GM23338 (cell line): ENCODE measurements at regions not wholly inside any gene's neighbourhood (a gene's known extent, or its start where the extent isn't known, plus 50 kb on each side); places are given as distances from the start of the nearest gene placed in this dataset.

ENCODE experiments used
- ATAC-seq: fragments of 200-7000 bp; cut with Tn5 transposase; 3 replicates; pipeline ENCODE4 v1.9.1; 2020
- DNase-seq: peaks from one replicate; pipeline ENCODE4 v3.0.0-alpha.2; 2015; ENCODE audit warnings: low spot score
- H2AFZ ChIP-seq: fragments of 200-600 bp; sonication (generic); 2 replicates; pipeline ENCODE4 v1.8.0; 2016; ENCODE audit warnings: antibody characterized with exemption, mild to moderate bottlenecking, moderate library complexity
- H3F3A ChIP-seq: fragments of 200-600 bp; sonication (generic); replicated peaks from 2 replicates; pipeline ENCODE4 v1.8.0; 2017; ENCODE audit warnings: antibody characterized with exemption, mixed run types, low read depth
- H3K27ac ChIP-seq: fragments of 200-600 bp; sonication (generic); 2 replicates; pipeline ENCODE4 v1.6.1; 2016; ENCODE audit warnings: low read depth
- H3K27me3 ChIP-seq: fragments of 200-600 bp; sonication (generic); 2 replicates; pipeline ENCODE4 v1.8.0; 2016; ENCODE audit warnings: mild to moderate bottlenecking, mixed run types, moderate library complexity; ENCODE audit not compliant: insufficient read depth
- H3K36me3 ChIP-seq: fragments of 200-600 bp; sonication (generic); 2 replicates; pipeline ENCODE4 v1.8.0; 2016; ENCODE audit warnings: mild to moderate bottlenecking; ENCODE audit not compliant: insufficient read depth
- H3K4me1 ChIP-seq: fragments of 200-600 bp; sonication (generic); 2 replicates; pipeline ENCODE4 v1.8.0; 2016; ENCODE audit warnings: mild to moderate bottlenecking, moderate library complexity; ENCODE audit not compliant: insufficient read depth
- H3K4me2 ChIP-seq: fragments of 200-600 bp; sonication (generic); 2 replicates; pipeline ENCODE4 v1.7.1; 2017; ENCODE audit warnings: mixed run types
- H3K4me3 ChIP-seq: fragments of 200-600 bp; sonication (generic); 2 replicates; pipeline ENCODE4 v1.6.1; 2016; ENCODE audit warnings: mixed run types
- H3K79me2 ChIP-seq: fragments of 200-600 bp; sonication (generic); replicated peaks from 2 replicates; pipeline ENCODE4 v1.8.0; 2017; ENCODE audit warnings: mild to moderate bottlenecking; ENCODE audit not compliant: insufficient read depth
- H3K9me2 ChIP-seq: fragments of 200-600 bp; sonication (generic); 2 replicates; pipeline ENCODE4 v1.8.0; 2017; ENCODE audit not compliant: insufficient read depth
- H4K20me1 ChIP-seq: fragments of 200-600 bp; sonication (generic); replicated peaks from 2 replicates; pipeline ENCODE4 v1.8.0; 2017; ENCODE audit warnings: mild to moderate bottlenecking; ENCODE audit not compliant: insufficient read depth
- H3K27ac Mint-ChIP-seq: 2 replicates; pipeline ENCODE4 v1.8.0; 2020; ENCODE audit warnings: inconsistent platforms, mild to moderate bottlenecking, moderate library complexity, mixed read lengths
- H3K27me3 Mint-ChIP-seq: 3 replicates; pipeline ENCODE4 v1.8.0; 2022; ENCODE audit warnings: low read depth, mild to moderate bottlenecking, moderate library complexity, mixed read lengths, inconsistent platforms; ENCODE audit not compliant: insufficient read depth, poor library complexity
- H3K36me3 Mint-ChIP-seq: 3 replicates; pipeline ENCODE4 v1.8.0; 2021; ENCODE audit warnings: low read depth, mild to moderate bottlenecking, inconsistent platforms, moderate library complexity, mixed read lengths
- H3K4me1 Mint-ChIP-seq: 3 replicates; pipeline ENCODE4 v1.8.0; 2020; ENCODE audit warnings: mild to moderate bottlenecking, inconsistent platforms, mixed read lengths
- H3K4me3 Mint-ChIP-seq: 3 replicates; pipeline ENCODE4 v1.8.0; 2021; ENCODE audit warnings: moderate library complexity, mild to moderate bottlenecking, inconsistent platforms, mixed read lengths
- H3K9me3 Mint-ChIP-seq: 3 replicates; pipeline ENCODE4 v1.8.0; 2020; ENCODE audit warnings: moderate library complexity, mild to moderate bottlenecking, inconsistent platforms, mixed read lengths
- CREB1 ChIP-seq: fragments of 250-450 bp; sonication (Bioruptor Pico); IDR thresholded peaks from 2 replicates; pipeline ENCODE4 v1.5.0; 2020; ENCODE audit warnings: low read depth, mild to moderate bottlenecking, moderate library complexity
- CTCF ChIP-seq, 2 experiments: fragments of 200-600 bp in 1 of 2; sonication (generic) in 1 of 2; conservative IDR thresholded peaks; 2 replicates each; pipeline versions ENCODE4 v1.5.1 to v1.6.1; 2016 to 2017; ENCODE audit warnings: antibody characterized with exemption in 2 of 2, low read depth in 2 of 2, mild to moderate bottlenecking in 2 of 2, moderate library complexity in 1 of 2
- ETS1 ChIP-seq: IDR thresholded peaks from 2 replicates; pipeline ENCODE4 v1.6.1; 2016; ENCODE audit warnings: antibody characterized with exemption
- EZH2 ChIP-seq: fragments of 200-600 bp; sonication (generic); IDR thresholded peaks from one replicate; pipeline ENCODE4 v1.8.0; 2017; ENCODE audit warnings: antibody characterized with exemption, mild to moderate bottlenecking, low read depth; ENCODE audit not compliant: unreplicated experiment
- EZH2phosphoT487 ChIP-seq: fragments of 200-600 bp; sonication (generic); IDR thresholded peaks from one replicate; pipeline ENCODE4 v1.8.1; 2018; ENCODE audit warnings: antibody characterized with exemption; ENCODE audit not compliant: unreplicated experiment
- JUNB ChIP-seq: IDR thresholded peaks from one replicate; pipeline ENCODE4 v1.6.1; 2016; ENCODE audit warnings: antibody characterized with exemption; ENCODE audit not compliant: unreplicated experiment
- NANOG ChIP-seq: IDR thresholded peaks from 2 replicates; pipeline ENCODE4 v1.6.1; 2016; ENCODE audit warnings: antibody characterized with exemption, borderline replicate concordance
- POLR2AphosphoS5 ChIP-seq: IDR thresholded peaks from 2 replicates; pipeline ENCODE4 v1.6.1; 2016; ENCODE audit warnings: antibody characterized with exemption, low read depth
- REST ChIP-seq: IDR thresholded peaks from one replicate; pipeline ENCODE4 v1.6.1; 2018; ENCODE audit warnings: antibody characterized with exemption; ENCODE audit not compliant: unreplicated experiment
- STAT1 ChIP-seq: IDR thresholded peaks from one replicate; pipeline ENCODE4 v1.6.1; 2016; ENCODE audit warnings: antibody characterized with exemption; ENCODE audit not compliant: unreplicated experiment
- ZNF114 ChIP-seq: fragments of 250-450 bp; sonication (Bioruptor Pico); IDR thresholded peaks from 2 replicates; pipeline ENCODE4 v1.5.0; 2020; ENCODE audit warnings: mild to moderate bottlenecking, moderate library complexity
- ZNF331 ChIP-seq: fragments of 250-450 bp; sonication (Bioruptor Pico); IDR thresholded peaks from 2 replicates; pipeline ENCODE4 v1.5.0; 2020; ENCODE audit warnings: low read depth, mild to moderate bottlenecking, moderate library complexity
- ZNF462 ChIP-seq: fragments of 250-450 bp; sonication (Bioruptor Pico); IDR thresholded peaks from 2 replicates; pipeline ENCODE4 v1.5.0; 2020; ENCODE audit warnings: mild to moderate bottlenecking, moderate library complexity

GRCh38 chr1:105838071-105838470 lies 1218.4 kb upstream of the PRMT6 start:
- Mint-ChIP-seq H3K4me1 (no peaks in the 10 kb centered on the region), H3K27ac (no peak overlapping the region), H3K27me3 (no peaks in the 10 kb centered on the region), H3K9me3 (peaks cover 10% of the 10 kb centered on the region; the same call in 2 of the 3 replicates), H3K4me3 (no peak overlapping the region), H3K36me3 (peaks cover 7% of the 10 kb centered on the region; the same call in 2 of the 3 replicates)
- Histone ChIP-seq H3K27ac (no peak overlapping the region), H3K4me1 (no peaks in the 10 kb centered on the region), H3K4me2 (no peak overlapping the region), H3F3A (no peaks in the 10 kb centered on the region), H2AFZ (no peak overlapping the region), H3K79me2 (no peaks in the 10 kb centered on the region), H4K20me1 (no peaks in the 10 kb centered on the region), H3K4me3 (no peak overlapping the region), H3K27me3 (no peaks in the 10 kb centered on the region), H3K36me3 (no peaks in the 10 kb centered on the region), H3K9me2 (0 out of 2 replicates have a peak, but pooled peaks cover 3% of the 10 kb centered on the region)
- TF ChIP-seq NANOG (no peak), REST (no peak), POLR2AphosphoS5 (no peak), JUNB (no peak), ZNF462 (no peak), CREB1 (no peak), EZH2 (no peak), ZNF114 (CRISPR knock-in tag) (no peak), EZH2phosphoT487 (no peak), ETS1 (no peak), CTCF (conservative IDR thresholded peaks at IDR 0.05; ENCODE audit: low read depth in 2 of 2) (no peak), ZNF331 (CRISPR knock-in tag) (no peak), STAT1 (no peak)
- DNase-seq, result no peak
- ATAC-seq, result no peak
